ENCODE measurements at regions not wholly inside any gene's neighbourhood (a gene's known extent, or its start where the extent isn't known, plus 50 kb on each side); places are given as distances from the start of the nearest gene placed in this dataset.
"Not testable (repeated sequence)": the region's sequence is repeated elsewhere in the genome, so short reads cannot be mapped to it uniquely, and the experiment has no call there.

- H3K9me3 ChIP-seq = no peaks in the 10 kb centered on the region
- TF ChIP-seq CTCF (IDR thresholded peaks at IDR 0.05) = no peak
- H3K27ac ChIP-seq = no peak overlapping the region
- no peak overlapping the region for H3K4me3 ChIP-seq
- DNase-seq (ENCODE audit: low spot score in 2 of 2) = no peak
- H3K27me3 ChIP-seq = no peaks in the 10 kb centered on the region
- H3K36me3 ChIP-seq = no peaks in the 10 kb centered on the region
- intact Hi-C loops (cut with DNase I) = no loop called here
- H3K4me1 ChIP-seq = no peaks in the 10 kb centered on the region
Observed at GRCh38 chr18:11454040-11454439, 155.4 kb upstream of the SLC35G4 start.

- H3K27me3 ChIP-seq; intact Hi-C loops (cut with DNase I); H3K27ac ChIP-seq; H3K36me3 ChIP-seq; DNase-seq (ENCODE audit: low spot score in 2 of 2); H3K4me1 ChIP-seq; H3K4me3 ChIP-seq; H3K9me3 ChIP-seq: not testable (repeated sequence)
Observed at GRCh38 chr18:11444169-11444568, 165.2 kb upstream of the SLC35G4 start.

- no peaks in the 10 kb centered on the region for H3K27me3 ChIP-seq
- intact Hi-C loops (cut with DNase I) = no loop called here
Observed at GRCh38 chr18:11437046-11437445, 172.3 kb upstream of the SLC35G4 start.

GRCh38 chr18:11432360-11432811 is 177.0 kb upstream of the SLC35G4 start:
- DNase-seq (ENCODE audit: low spot score in 2 of 2) = no peak
- H3K9me3 ChIP-seq = no peaks in the 10 kb centered on the region
- no peak overlapping the region for H3K27ac ChIP-seq
- intact Hi-C loops (cut with DNase I) = no loop called here
- no peak for TF ChIP-seq CTCF (IDR thresholded peaks at IDR 0.05)
- H3K4me3 ChIP-seq = no peak overlapping the region
- no peaks in the 10 kb centered on the region for H3K4me1 ChIP-seq
- no peaks in the 10 kb centered on the region for H3K27me3 ChIP-seq
- no peaks in the 10 kb centered on the region for H3K36me3 ChIP-seq

More at GRCh38 chr18:11437046-11437445, 172.3 kb upstream of the SLC35G4 start:
- Histone ChIP-seq H3K27ac (no peak overlapping the region), H3K36me3 (no peaks in the 10 kb centered on the region), H3K4me1 (no peaks in the 10 kb centered on the region), H3K9me3 (no peaks in the 10 kb centered on the region), H3K4me3 (no peak overlapping the region)
- no peak for TF ChIP-seq CTCF (IDR thresholded peaks at IDR 0.05)
- DNase-seq (ENCODE audit: low spot score in 2 of 2) = no peak

GRCh38 chr18:11429876-11430275 is 179.5 kb upstream of the SLC35G4 start:
- H3K9me3 ChIP-seq = no peaks in the 10 kb centered on the region
- TF ChIP-seq CTCF (IDR thresholded peaks at IDR 0.05) = no peak
- intact Hi-C loops (cut with DNase I) = no loop called here
- no peak overlapping the region for H3K27ac ChIP-seq
- H3K4me1 ChIP-seq = no peaks in the 10 kb centered on the region
- no peaks in the 10 kb centered on the region for H3K27me3 ChIP-seq
- no peak for DNase-seq (ENCODE audit: low spot score in 2 of 2)
- H3K4me3 ChIP-seq = no peak overlapping the region
- no peaks in the 10 kb centered on the region for H3K36me3 ChIP-seq

GRCh38 chr18:11425211-11425610 is 184.2 kb upstream of the SLC35G4 start:
- Histone ChIP-seq H3K27ac (no peak overlapping the region), H3K9me3 (no peaks in the 10 kb centered on the region), H3K4me3 (no peak overlapping the region), H3K27me3 (no peaks in the 10 kb centered on the region), H3K36me3 (no peaks in the 10 kb centered on the region), H3K4me1 (no peaks in the 10 kb centered on the region)
- no peak for TF ChIP-seq CTCF (IDR thresholded peaks at IDR 0.05)
- no peak for DNase-seq (ENCODE audit: low spot score in 2 of 2)
- intact Hi-C loops (cut with DNase I) = no loop called here
